Ascending aorta (tissue), 2 donors: ENCODE measurements at regions not wholly inside any gene's neighbourhood (a gene's known extent, or its start where the extent isn't known, plus 50 kb on each side); places are given as distances from the start of the nearest gene placed in this dataset.

ENCODE experiments used
- DNase-seq, 2 donors: peaks; one replicate each; pipeline ENCODE4 v3.0.0-alpha.2; 2019; ENCODE audit warnings: low spot score in 2 of 2
- H3K27ac ChIP-seq, 2 donors: fragments of 200-600 bp; sonication (generic); one replicate each; pipeline ENCODE4 v1.5.1; 2016 to 2017; ENCODE audit warnings: mild to moderate bottlenecking in 1 of 2
- H3K27me3 ChIP-seq: fragments of 200-600 bp; sonication (generic); one replicate; pipeline ENCODE4 v1.5.1; 2017
- H3K36me3 ChIP-seq, 2 donors: fragments of 200-600 bp; sonication (generic); one replicate each; pipeline ENCODE4 v1.5.1; 2016
- H3K4me1 ChIP-seq, 2 donors: fragments of 200-600 bp; sonication (generic); one replicate each; pipeline ENCODE4 v1.5.1; 2016 to 2017; ENCODE audit warnings: mild to moderate bottlenecking in 1 of 2
- H3K4me3 ChIP-seq, 2 donors: fragments of 200-600 bp; sonication (generic); one replicate each; pipeline ENCODE4 v1.5.1; 2016 to 2017; ENCODE audit warnings: mild to moderate bottlenecking in 1 of 2
- H3K9me3 ChIP-seq, 2 donors: fragments of 200-600 bp; sonication (generic); one replicate each; pipeline ENCODE4 v1.5.1; 2016
- CTCF ChIP-seq, 3 experiments: fragments of 200-600 bp in 2 of 3; fragments of 450-650 bp in 1 of 3; sonication (generic) in 2 of 3; IDR thresholded peaks; one replicate each; pipeline ENCODE4 v1.5.1; 2016 to 2019; ENCODE audit warnings: antibody characterized with exemption in 3 of 3, mild to moderate bottlenecking in 1 of 3, moderate library complexity in 1 of 3
- intact Hi-C: fragments of 100-400 bp; cut with DNase I; formaldehyde crosslinking; loops from one replicate; pipeline ENCODE4 v1.15.1; 2023

- H3K27ac ChIP-seq = no peak overlapping the region
- no peak overlapping the region for H3K4me3 ChIP-seq
- H3K9me3 ChIP-seq = no peaks in the 10 kb centered on the region
- TF ChIP-seq CTCF (IDR thresholded peaks at IDR 0.05) = no peak
- no peaks in the 10 kb centered on the region for H3K4me1 ChIP-seq
- H3K27me3 ChIP-seq = no peaks in the 10 kb centered on the region
- DNase-seq = no peak
- no peaks in the 10 kb centered on the region for H3K36me3 ChIP-seq
- intact Hi-C loops = no loop called here
These were observed 474.4 kb downstream of the RASEF start for GRCh38 chr9:82588301-82589180.

- H3K4me3 ChIP-seq = no peak overlapping the region
- H3K4me1 ChIP-seq = no peaks in the 10 kb centered on the region
- H3K9me3 ChIP-seq = no peaks in the 10 kb centered on the region
- no peaks in the 10 kb centered on the region for H3K27me3 ChIP-seq
- no peak for DNase-seq
- no peaks in the 10 kb centered on the region for H3K36me3 ChIP-seq
- intact Hi-C loops = no loop called here
- H3K27ac ChIP-seq = no peak overlapping the region
- no peak for TF ChIP-seq CTCF (IDR thresholded peaks at IDR 0.05)
These were observed 472.1 kb downstream of the RASEF start for GRCh38 chr9:82590845-82591244.

- no peak for DNase-seq
- no peak for TF ChIP-seq CTCF (IDR thresholded peaks at IDR 0.05)
- Histone ChIP-seq H3K27me3 (no peaks in the 10 kb centered on the region), H3K27ac (no peak overlapping the region), H3K4me1 (no peaks in the 10 kb centered on the region), H3K4me3 (no peak overlapping the region), H3K36me3 (no peaks in the 10 kb centered on the region), H3K9me3 (no peaks in the 10 kb centered on the region)
- intact Hi-C loops = no loop called here
These were observed 469.4 kb downstream of the RASEF start for GRCh38 chr9:82593501-82593900.

GRCh38 chr9:82597241-82598203 lies 465.4 kb downstream of the RASEF start:
- H3K27me3 ChIP-seq = no peaks in the 10 kb centered on the region
- no peak for TF ChIP-seq CTCF (IDR thresholded peaks at IDR 0.05)
- no peaks in the 10 kb centered on the region for H3K4me1 ChIP-seq
- H3K36me3 ChIP-seq = no peaks in the 10 kb centered on the region
- H3K4me3 ChIP-seq = no peak overlapping the region
- no peaks in the 10 kb centered on the region for H3K9me3 ChIP-seq
- DNase-seq = no peak
- intact Hi-C loops = no loop called here
- H3K27ac ChIP-seq = no peak overlapping the region

- Histone ChIP-seq H3K27ac (no peak overlapping the region), H3K27me3 (no peaks in the 10 kb centered on the region), H3K4me3 (no peak overlapping the region), H3K9me3 (no peaks in the 10 kb centered on the region), H3K36me3 (no peaks in the 10 kb centered on the region), H3K4me1 (no peaks in the 10 kb centered on the region)
- no peak for DNase-seq
- no peak for TF ChIP-seq CTCF (IDR thresholded peaks at IDR 0.05)
- intact Hi-C loops = no loop called here
These were observed 464.5 kb downstream of the RASEF start for GRCh38 chr9:82598241-82599039.
